ENCODE measurements at regions not wholly inside any gene's neighbourhood (a gene's known extent, or its start where the extent isn't known, plus 50 kb on each side); places are given as distances from the start of the nearest gene placed in this dataset.
"Not testable (repeated sequence)": the region's sequence is repeated elsewhere in the genome, so short reads cannot be mapped to it uniquely, and the experiment has no call there.

- no peak for DNase-seq
Observed at GRCh38 chr7:145916776-145917175, 199.8 kb upstream of the CNTNAP2 start.

- DNase-seq, result no peak
Observed at GRCh38 chr7:145915679-145916078, 200.9 kb upstream of the CNTNAP2 start.

- DNase-seq, result no peak
Observed at GRCh38 chr7:145909991-145910513, 206.5 kb upstream of the CNTNAP2 start.

- DNase-seq, result no peak
Observed at GRCh38 chr7:145903658-145904057, 212.9 kb upstream of the CNTNAP2 start.

- no peak for DNase-seq
Observed at GRCh38 chr7:145902123-145902522, 214.5 kb upstream of the CNTNAP2 start.

- no peak for DNase-seq
Observed at GRCh38 chr7:145899938-145900337, 216.7 kb upstream of the CNTNAP2 start.

GRCh38 chr7:145893925-145894535, 222.6 kb upstream of the CNTNAP2 start:
- DNase-seq, result no peak

- DNase-seq, result no peak
Observed at GRCh38 chr7:145884716-145885514, 231.7 kb upstream of the CNTNAP2 start.

- DNase-seq, result no peak
Observed at GRCh38 chr7:145876376-145876775, 240.2 kb upstream of the CNTNAP2 start.

GRCh38 chr7:145875267-145875666, 241.3 kb upstream of the CNTNAP2 start:
- no peak for DNase-seq

- no peak for DNase-seq
Observed at GRCh38 chr7:145868935-145869334, 247.7 kb upstream of the CNTNAP2 start.

- no peak for DNase-seq
Observed at GRCh38 chr7:145862212-145862611, 254.4 kb upstream of the CNTNAP2 start.

GRCh38 chr7:145860809-145861208, 255.8 kb upstream of the CNTNAP2 start:
- no peak for DNase-seq

GRCh38 chr7:145850636-145851035, 266.0 kb upstream of the CNTNAP2 start:
- DNase-seq, result no peak

GRCh38 chr7:145848691-145849090, 267.9 kb upstream of the CNTNAP2 start:
- DNase-seq, result no peak

- DNase-seq, result no peak
Observed at GRCh38 chr7:145845345-145845744, 271.3 kb upstream of the CNTNAP2 start.

GRCh38 chr7:145839814-145840213, 276.8 kb upstream of the CNTNAP2 start:
- DNase-seq, result no peak

GRCh38 chr7:145831616-145832206, 284.9 kb upstream of the CNTNAP2 start:
- no peak for DNase-seq

GRCh38 chr7:145817687-145818086, 298.9 kb upstream of the CNTNAP2 start:
- no peak for DNase-seq

GRCh38 chr7:145812218-145812617, 304.4 kb upstream of the CNTNAP2 start:
- DNase-seq, result no peak

GRCh38 chr7:145805496-145805895, 311.1 kb upstream of the CNTNAP2 start:
- DNase-seq, result not testable (repeated sequence)

GRCh38 chr7:145797507-145797906, 319.1 kb upstream of the CNTNAP2 start:
- DNase-seq, result no peak

GRCh38 chr7:145795132-145795531, 321.5 kb upstream of the CNTNAP2 start:
- no peak for DNase-seq

Measured in activated CD4-positive, alpha-beta T cell treated with anti-CD3 and anti-CD28 coated beads for 48 hours (primary cell).